Femur (tissue), 1 donor: ENCODE measurements at regions not wholly inside any gene's neighbourhood (a gene's known extent, or its start where the extent isn't known, plus 50 kb on each side); places are given as distances from the start of the nearest gene placed in this dataset.
"Not testable (repeated sequence)": the region's sequence is repeated elsewhere in the genome, so short reads cannot be mapped to it uniquely, and the experiment has no call there.

ENCODE experiments used
- DNase-seq: peaks from one replicate; pipeline ENCODE4 v3.0.0-alpha.2; 2017

DNA sequence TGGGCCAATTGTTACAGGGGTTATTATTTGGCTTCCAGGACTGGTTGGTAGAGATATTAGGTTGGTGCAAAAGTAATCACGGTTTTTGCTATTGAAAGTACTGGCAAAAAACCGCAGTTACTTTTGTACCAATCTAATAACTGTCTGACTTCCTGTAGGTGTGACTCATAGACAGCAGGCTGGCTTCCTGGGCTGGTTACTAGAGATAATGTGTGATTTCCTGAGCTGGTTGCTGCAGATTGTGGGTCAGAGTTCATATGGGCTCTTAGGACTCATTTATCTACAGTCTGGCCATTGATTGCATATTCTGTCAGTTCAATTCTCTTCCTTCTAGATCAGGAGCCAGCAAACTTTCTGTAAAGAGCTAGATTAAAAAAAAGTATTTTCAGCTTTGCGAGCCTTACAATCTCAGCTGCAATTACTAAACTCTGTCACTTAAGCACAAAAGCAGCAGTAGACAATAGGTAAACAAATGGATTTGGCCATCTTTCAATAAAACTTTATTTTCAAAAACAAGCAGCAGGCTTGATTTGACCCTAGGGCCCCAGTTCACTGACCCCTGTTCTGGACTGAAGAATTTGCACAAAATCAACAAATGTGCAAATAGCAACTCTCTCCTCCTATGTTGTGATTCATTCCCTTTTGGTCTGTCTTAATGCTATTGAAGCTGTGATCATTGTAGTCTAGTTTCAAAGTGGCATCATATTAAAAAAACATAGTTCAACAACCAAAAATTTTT lies 50.8 kb upstream of the BOD1L1 start:
- no peak for DNase-seq

DNA sequence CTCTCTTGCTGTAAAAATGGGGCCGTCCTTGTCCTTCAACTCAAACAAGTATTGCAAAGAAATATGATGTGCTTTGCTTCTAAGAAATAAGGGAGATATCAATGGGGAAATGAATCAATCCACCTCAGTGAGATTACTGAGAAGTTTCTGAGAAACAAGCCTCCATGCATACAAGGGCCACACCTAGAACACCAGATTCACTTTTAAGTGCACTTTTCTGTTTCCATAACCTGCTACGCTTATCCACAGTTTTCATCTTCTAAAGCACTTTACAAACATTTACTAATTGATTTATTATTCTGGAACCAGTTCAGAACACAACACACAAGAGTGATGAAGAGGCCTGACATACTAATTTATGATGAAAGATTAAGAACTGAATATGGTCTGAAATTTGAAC lies 54.0 kb upstream of the BOD1L1 start:
- DNase-seq, result no peak

DNA sequence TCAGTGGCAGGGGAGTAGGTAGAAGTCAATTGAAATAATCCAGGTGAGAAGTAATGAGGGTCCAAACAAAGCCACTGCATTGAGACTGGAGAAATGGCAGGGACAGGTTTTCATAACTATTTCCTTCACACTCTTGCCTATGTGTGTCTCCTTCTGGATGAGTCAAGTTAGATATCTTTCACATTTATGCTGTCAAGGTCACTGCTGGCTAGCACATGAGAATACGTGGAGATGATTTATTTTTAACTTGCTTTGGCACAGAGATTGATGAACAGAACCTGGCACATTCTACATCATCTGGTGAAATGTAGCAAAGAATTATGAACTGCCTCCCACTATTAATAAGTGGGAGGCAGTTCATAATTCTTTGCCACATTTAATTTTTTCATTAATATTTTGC lies 66.7 kb upstream of the BOD1L1 start:
- no peak for DNase-seq

DNA sequence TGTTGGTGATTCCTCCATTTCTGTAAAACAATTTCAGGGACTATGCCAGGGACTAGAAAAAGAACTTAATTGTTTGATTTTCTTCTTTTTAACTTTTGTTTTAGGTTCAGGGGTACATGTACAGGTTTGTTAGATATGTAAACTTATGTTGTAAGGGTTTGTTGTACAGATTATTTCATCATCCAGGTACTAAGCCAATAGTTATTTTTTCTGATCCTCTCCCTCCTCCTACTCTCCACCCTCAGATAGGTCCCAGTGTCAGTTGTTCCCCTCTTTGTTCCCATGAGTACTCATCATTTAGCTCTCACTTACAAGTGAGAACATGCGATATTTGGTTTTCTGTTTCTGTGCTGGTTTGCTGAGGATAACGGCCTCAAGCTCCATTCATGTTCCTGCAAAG lies 70.8 kb upstream of the BOD1L1 start:
- no peak for DNase-seq

DNA sequence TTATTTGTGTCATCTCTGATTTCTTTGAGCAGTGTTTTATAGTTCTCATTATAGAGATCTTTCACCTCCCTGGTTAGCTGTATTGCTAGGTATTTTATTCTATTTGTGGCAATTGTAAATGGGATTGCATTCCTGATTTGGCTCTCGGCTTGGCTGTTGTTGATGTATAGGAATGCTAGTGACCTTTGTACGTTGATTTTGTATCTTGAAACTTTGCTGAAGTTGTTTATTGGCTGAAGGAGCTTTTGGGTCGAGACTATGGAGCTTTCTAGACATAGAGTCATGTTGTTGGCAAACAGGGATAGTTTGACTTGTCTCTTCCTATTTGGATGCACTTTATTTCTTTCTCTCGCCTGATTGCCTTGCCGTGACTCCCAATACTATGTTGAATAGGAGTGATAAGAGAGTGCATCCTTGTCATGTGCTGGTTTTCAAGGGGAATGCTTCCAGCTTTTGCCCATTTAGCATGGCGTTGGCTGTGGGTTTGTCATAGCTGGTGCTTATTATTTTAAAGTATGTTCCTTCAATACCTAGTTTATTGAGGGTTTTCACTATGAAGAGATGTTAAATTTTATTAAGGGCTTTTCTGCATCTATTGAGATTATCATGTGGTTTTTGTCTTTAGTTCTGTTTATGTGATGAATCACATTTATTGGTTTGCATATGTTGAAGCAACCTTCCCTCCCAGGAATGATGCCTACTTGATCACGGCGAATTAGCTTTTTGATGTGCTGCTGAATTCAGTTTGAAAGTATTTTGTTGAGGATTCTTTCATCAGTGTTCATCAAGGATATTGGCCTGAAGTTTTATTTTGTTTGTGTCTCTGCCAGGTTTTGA lies 72.7 kb upstream of the BOD1L1 start:
- DNase-seq, result no peak

DNA sequence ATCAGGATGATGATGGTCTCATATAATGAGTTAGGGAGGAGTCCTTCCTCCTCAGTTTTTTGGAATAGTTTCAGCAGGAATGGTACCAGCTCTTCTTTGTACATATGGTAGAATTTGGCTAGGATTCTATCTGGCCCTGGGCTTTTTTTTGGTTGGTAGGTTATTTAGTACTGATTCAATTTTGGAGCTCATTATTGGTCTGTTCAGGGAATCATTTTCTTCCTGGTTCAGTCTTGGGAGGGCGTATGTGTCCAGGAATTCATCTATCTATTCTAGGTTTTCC lies 73.3 kb upstream of the BOD1L1 start:
- not testable (repeated sequence) for DNase-seq

DNA sequence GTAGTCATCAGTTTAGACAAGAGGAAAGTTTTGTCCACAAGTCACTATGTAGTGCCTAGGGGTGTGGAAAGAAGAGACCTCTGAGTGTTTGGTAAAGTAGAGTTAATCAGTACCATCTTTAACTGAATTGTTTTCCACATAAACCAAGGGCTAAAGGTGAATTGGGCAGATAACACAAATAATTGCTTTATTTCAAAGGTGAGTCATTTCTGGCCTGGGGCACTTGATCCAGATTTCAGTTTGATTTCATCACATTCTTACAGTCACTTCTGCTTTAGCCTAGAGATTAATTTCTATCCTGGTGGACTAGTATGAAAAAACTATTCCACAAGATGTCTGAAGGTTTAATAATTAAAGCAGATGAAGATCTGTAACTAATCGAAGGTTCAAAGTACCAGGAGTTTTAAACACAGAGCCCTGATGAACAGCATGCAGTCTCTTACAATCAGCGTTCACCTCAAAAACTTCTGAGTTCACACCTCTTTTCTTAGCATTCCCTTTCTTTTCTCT lies 74.5 kb upstream of the BOD1L1 start:
- no peak for DNase-seq

DNA sequence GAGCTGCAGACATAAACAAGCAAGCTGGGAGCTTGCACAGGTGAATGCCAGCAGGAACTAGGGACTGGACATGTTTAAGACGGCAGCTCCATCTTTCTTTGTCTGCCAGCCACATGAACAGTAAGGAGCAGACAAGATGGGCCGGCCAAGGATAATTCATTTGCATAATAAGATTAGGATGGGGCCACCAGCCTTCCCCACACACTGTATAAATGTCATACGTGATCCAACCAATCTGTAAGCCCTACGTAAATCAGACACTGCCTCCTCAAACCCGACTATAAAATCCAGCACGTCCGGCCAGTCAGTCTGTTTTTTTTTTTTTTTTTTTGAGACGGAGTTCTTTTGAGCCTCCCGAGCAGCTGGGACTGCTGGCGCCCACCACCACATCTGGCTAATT lies 75.6 kb upstream of the BOD1L1 start:
- no peak for DNase-seq

DNA sequence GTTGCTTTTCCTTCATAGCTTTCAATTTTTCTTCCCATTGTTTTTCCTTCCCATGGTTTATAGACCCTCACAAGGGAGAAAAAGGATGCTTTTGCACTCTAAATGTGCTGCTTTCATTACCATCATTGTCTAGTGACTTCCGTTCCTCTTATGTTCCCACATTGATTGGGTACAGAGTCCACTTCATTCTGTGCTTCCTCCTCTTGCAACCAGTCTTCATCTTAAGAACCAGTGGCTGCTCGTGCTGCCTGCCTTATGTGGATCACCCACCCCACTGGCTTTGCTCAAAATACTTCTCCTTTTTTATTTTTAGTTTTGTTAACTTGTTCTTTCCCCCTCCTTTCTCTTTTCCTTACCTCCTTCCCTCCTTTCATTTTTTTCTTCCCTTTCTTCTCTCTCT lies 76.5 kb upstream of the BOD1L1 start:
- DNase-seq, result no peak

DNA sequence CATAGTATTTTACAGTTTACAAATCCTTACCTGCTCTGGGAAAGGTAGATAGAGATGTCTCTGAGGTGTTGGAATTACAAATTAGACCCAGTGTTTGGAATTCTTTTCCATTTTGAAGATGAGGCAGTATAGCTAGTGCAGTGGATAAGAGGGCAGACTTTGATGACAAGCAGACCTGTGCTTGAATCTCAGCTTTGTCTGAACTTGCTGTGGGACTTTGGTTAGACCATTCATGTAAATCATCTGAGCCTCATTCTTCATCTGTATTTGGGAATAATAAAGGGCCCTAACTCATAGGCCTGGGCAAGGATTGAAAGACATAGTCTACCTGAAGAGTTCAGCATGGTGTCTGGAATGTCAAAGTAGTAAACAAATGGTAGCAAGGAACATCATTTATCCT lies 77.2 kb upstream of the BOD1L1 start:
- no peak for DNase-seq

DNA sequence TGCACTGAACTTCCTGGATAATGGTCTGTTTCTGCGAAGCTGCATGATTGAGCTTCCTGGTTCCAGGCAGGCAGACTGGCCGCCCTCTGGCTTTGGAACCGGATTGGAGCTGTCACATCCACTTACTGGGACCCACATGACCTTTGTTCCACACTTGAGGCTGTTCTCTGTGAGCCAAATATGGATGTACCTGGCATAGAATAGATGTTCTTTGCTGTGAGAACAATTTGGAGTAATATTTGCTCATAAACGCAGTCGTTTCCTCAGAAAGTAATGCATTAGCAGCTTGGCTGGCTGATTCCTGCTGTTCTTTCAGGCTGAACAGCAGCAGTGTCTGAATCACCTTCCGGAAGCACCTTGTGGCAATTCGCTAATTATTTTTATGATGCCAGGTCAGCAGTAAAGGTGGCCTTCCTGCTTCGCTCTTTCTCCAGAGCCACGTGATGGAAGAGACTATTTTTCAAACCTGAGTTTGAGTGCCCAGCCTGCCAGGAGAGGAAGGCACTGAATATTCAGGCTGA lies 78.1 kb upstream of the BOD1L1 start:
- DNase-seq, result no peak

DNA sequence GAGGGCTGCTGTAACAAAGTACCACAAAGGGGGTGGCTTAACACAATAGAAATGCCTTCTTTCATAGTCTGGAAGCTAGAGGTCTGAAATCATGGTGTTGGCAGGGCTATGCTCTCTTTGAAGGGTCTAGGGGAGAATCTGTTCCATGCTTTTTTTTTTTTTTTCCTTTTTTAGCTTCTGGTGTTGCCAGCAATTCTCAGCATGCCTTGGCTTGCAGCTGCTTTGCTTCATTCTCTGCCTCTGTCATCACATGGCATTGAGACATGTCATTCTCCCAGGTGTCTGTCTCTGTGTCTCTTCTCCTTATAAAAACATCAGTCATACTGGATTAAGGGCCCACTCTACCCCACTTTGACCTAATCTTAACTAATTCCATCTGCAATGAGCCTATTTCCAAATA lies 78.6 kb upstream of the BOD1L1 start:
- DNase-seq, result no peak

DNA sequence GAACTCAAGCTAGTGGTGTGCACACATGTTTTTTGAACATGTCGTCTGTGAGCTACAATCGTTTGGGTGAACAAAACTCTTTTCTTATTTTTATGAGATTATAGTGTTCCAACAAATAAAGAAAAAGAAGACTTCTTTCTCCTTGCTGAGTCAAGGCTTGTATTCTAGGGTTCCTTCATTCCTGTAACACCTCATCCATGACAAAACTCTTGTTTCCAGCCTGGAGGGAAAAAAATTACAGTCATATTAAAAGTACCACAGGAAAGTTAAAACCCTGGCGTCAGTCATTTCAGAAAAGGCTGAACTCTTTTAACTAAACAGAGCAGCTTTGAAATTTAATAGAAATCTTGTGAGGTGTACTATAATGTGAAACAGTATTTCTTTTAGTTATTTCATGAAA lies 79.2 kb upstream of the BOD1L1 start:
- DNase-seq, result no peak

DNA sequence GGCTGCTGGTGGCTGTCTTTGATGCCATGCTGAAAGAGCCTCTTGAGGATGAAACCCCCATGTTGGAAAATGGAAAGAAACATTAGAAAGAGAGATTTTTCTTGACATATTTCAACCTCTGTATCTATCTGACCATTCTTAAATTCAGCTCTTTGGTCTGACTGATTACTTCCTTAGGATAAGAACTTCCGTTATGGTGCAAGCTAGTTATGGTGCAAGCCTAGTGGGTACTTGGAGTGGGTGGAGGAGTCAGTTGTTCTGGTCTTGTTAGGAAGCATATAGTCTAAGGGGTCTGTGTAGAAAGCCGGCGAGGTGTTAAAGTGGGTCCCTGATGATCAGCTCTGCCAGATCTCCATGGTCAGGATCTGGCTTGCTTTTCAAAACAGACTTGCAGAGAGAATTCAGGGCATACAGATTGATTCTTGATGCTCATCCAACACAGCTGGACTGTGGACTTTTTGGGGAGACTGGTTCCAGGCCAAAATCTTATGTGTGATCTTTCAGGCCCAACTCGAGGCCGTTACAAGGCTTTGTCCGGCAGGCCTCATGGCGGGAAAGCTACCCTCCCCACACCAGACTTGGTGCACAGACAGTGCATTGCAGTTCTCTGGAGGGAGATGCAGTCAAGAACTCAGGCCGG lies 82.8 kb upstream of the BOD1L1 start:
- no peak for DNase-seq

DNA sequence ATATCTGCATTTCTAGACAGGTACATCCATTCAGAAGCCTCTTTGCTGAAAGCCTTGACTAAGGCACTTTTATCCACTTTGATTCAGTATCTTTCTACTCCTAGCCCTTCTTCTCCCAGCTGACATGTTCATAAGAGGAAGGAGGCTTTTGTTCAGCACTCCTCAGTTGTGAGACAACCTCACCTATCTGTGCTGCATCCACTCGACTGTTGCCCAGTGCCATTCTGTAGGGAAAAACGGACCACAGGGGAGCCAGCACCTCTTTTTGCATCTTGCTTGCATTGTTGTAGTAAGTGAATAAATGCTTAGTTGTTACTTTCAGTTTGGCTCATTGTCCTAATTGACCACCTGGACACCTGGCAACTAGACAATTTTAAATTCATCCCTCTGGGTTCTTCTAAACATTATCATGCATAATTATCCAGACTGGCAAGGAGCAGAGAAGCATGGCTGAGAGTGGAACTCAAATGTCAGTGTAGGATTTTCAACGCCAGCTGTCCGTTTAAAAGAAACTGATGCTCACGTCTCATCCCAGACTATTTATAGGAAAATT lies 83.8 kb upstream of the BOD1L1 start:
- DNase-seq, result no peak

DNA sequence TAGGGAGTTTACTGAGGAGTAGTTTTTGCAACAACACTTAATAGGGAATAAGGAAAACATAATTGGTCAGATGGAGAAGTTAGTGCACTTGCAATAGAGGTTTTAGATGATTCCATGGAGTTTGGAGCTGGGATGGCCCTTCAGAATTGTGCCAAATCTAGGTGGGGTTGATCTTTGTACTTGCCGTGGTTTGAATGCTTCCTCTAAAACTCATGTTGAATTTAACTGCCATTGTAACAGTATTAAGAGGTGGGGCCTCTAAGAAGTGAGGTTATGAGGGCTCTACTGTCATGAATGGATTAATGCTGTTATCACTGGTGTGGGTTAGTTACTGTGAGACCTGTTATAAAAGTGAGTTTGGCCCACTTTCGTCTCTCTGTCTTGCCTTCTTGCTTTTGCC lies 94.4 kb upstream of the BOD1L1 start:
- DNase-seq, result no peak

DNA sequence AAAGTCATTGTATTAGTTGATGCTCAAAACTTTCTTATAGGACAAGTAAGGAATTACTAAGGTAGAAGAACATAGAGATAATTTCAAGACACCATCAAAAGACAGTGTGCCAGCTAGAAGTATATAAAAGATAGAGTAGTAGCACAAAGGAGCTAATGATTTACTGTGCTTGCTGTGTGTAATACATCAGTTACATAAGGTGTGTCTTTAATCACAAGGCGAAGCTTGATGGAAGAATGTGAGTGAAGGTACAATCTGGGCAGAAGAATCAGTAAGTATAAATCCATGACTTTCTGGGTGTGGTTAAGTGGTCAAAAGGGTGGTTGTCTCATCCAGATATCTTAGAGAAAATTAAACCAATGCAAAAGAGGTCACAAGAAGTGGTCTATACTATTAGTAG lies 95.1 kb upstream of the BOD1L1 start:
- DNase-seq, result no peak

DNA sequence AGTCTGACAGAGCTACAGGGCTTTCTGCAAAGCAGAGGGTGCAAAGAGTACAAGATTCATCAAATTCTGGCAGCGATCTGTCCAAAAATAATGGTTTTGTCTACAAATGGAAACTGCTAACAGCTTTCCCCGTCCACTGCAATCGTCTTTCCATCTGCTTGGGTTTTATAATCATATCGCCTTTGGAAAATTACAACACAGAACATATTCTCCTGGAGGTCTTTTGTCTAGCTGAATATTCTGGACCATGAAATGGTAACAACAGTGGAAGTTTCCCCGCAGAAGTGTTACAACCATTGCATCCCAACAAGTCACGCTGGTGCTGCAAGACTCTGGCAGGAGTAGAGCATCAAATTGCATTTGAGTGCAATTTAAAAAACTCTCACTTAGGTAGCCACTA lies 101.2 kb upstream of the BOD1L1 start:
- DNase-seq, result no peak

DNA sequence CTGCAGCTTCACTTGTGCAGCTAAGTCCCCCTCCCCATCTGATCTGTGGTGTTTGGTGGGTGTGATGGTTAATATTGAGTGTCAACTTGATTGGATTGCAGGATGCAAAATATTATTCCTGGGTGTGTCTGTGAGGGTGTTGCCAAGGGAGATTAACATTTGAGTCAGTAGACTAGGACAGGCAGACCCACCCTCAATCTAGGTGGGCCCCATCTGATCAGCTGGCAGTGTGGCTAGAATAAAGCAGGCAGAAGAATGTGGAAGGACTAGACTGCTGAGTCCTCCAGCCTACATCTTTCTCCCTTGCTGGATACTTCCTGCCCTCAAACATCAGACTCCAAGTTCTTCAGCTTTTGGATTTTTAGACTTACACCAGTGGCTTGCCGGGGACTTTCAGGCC lies 103.5 kb upstream of the BOD1L1 start:
- no peak for DNase-seq

DNA sequence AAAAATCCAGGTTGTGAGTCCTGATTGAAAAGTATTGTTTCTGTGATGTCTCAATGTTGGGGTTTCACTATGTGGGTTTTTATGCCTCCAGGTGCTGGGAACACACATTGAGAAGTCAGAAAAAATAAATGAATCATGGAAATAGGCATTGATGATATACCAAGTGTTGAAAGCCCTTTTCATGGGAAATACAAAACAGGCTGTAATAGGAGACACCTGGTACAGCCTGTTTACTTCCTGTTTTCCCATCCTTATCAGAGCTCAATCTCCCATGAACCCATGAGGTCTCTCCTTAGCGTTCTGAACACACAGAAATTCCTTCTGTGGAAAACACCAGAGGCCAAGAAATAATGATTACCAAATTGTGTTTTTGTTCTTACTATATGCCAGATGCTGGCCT lies 106.3 kb upstream of the BOD1L1 start:
- no peak for DNase-seq

DNA sequence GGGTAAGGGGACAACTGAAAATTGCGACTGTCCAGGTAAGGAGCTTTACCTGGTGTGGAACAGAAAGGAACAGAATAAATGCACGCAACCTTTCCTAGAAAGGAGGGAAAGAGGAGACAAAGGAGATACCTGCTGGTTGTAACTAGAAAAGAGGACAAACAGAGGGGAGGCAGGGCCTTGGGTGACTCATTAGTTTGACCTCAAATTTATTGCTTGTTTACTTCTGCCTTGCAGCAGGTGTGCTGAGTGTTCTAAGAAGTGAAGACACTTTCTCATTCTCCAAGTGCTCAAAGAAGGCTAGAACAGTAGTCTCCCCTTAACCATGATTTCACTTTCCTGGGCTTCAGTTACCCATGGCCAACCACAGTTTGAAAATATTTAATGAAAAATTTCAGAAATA lies 123.1 kb upstream of the BOD1L1 start:
- no peak for DNase-seq

DNA sequence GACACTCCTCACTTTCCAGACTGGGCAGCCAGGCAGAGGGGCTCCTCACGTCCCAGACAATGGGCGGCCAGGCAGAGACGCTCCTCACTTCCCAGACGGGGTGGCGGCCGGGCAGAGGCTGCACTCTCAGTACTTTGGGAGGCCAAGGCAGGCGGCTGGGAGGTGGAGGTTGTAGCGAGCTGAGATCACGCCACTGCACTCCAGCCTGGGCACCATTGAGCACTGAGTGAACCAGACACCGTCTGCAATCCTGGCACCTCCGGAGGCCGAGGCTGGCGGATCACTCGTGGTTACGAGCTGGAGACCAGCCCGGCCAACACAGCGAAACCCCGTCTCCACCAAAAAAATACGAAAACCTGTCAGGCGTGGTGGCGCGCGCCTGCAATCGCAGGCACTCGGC lies 134.1 kb upstream of the BOD1L1 start:
- DNase-seq, result not testable (repeated sequence)

DNA sequence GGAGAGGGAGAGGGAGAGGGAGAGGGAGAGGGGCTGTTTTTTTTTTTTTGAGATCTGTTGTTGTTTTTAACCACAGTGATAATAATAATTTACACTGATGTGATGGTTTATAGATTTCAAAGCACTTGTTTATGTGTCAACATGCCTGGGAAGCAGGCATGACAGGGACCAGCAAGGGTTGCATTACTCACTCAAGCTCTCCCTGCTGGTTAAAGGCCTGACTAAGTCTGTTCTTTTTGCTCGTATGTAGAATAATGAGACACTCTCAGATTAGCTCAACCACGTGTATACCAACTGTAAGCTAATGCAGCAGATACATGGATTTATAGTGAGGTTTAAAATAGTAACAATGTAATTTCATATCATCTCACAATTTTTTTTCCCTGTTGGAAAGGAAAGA lies 134.6 kb upstream of the BOD1L1 start:
- no peak for DNase-seq

DNA sequence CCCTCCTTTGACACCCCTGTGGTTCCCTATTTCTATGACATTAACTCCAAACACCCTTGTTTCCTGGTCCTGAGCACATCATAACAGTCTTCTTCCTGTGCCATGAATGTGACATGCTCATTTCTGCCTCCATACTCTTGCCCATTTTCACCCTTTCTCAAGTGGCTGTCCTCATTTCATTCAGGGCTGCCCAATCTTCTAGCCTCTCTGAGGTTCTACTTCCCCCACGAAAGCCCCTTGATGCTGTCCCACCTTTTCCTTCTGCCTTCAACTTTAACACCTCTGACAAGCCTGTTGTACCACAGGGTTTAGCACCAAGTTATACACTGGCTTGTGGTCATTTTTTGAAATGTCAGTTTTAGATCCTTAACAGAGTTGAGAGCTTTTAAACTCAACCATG lies 136.2 kb upstream of the BOD1L1 start:
- no peak for DNase-seq
